Tibial nerve (tissue), 3 donors: ENCODE measurements at regions not wholly inside any gene's neighbourhood (a gene's known extent, or its start where the extent isn't known, plus 50 kb on each side); places are given as distances from the start of the nearest gene placed in this dataset.

Source experiments
- CTCF ChIP-seq, 5 experiments: fragments of 200-600 bp in 3 of 5; fragments of 450-650 bp in 2 of 5; sonication (generic) in 3 of 5; IDR thresholded peaks; one replicate each; pipeline ENCODE4 v1.5.1; 2016 to 2019; ENCODE audit warnings: antibody characterized with exemption in 5 of 5, mild to moderate bottlenecking in 3 of 5, moderate library complexity in 2 of 5
- POLR2A ChIP-seq, 2 donors: fragments of 450-650 bp; IDR thresholded peaks; one replicate each; pipeline ENCODE4 v1.6.1; 2017; ENCODE audit warnings: antibody characterized with exemption in 2 of 2, mild to moderate bottlenecking in 2 of 2, moderate library complexity in 2 of 2

GRCh38 chr3:102163818-102164154, 271.0 kb upstream of the ZPLD1 start:
- TF ChIP-seq CTCF (IDR thresholded peaks at IDR 0.05) (no peak), POLR2A (IDR thresholded peaks at IDR 0.05) (no peak)
